Brain microvascular endothelial cell (primary cell): ENCODE measurements at regions not wholly inside any gene's neighbourhood (a gene's known extent, or its start where the extent isn't known, plus 50 kb on each side); places are given as distances from the start of the nearest gene placed in this dataset.
"Not testable (repeated sequence)": the region's sequence is repeated elsewhere in the genome, so short reads cannot be mapped to it uniquely, and the experiment has no call there.

Source experiments
- DNase-seq: peaks from one replicate; pipeline ENCODE4 v3.0.0-alpha.2; 2020
- H3K27ac ChIP-seq: fragments of 250-450 bp; sonication (Bioruptor Pico); 2 replicates; pipeline ENCODE4 v1.5.1; 2020; ENCODE audit warnings: mild to moderate bottlenecking, moderate library complexity
- H3K27me3 ChIP-seq: fragments of 250-450 bp; sonication (Bioruptor Pico); replicated peaks from 2 replicates; pipeline ENCODE4 v1.5.1; 2020; ENCODE audit warnings: mild to moderate bottlenecking
- H3K36me3 ChIP-seq: fragments of 250-450 bp; sonication (Bioruptor Pico); replicated peaks from 2 replicates; pipeline ENCODE4 v1.5.1; 2020; ENCODE audit warnings: mild to moderate bottlenecking
- H3K4me3 ChIP-seq: 2 replicates; pipeline ENCODE4 v1.5.1; 2011; ENCODE audit warnings: low read depth, mild to moderate bottlenecking, control low read depth, low read length, moderate library complexity
- CTCF ChIP-seq: IDR thresholded peaks from 2 replicates; pipeline ENCODE4 v1.5.1; 2011; ENCODE audit warnings: low read depth, mild to moderate bottlenecking, moderate library complexity, low read length, control low read depth, inconsistent platforms; ENCODE audit errors: missing control alignments
- in situ Hi-C: cut with HindIII; loops from 2 replicates; pipeline ENCODE4 v1.10.0; 2017; ENCODE audit warnings: low sequenced_read_pairs, low pct_ligation_motif_present

GRCh38 chr17:54626146-54626703, 274.4 kb upstream of the TOM1L1 start:
- in situ Hi-C loops: no loop called here
- Histone ChIP-seq H3K36me3 (no peaks in the 10 kb centered on the region), H3K27ac (no peak overlapping the region), H3K27me3 (no peaks in the 10 kb centered on the region), H3K4me3 (no peak overlapping the region)
- no peak for TF ChIP-seq CTCF
- no peak for DNase-seq

GRCh38 chr17:54639426-54639825, 261.2 kb upstream of the TOM1L1 start:
- H3K4me3 ChIP-seq, H3K27me3 ChIP-seq, H3K36me3 ChIP-seq, H3K27ac ChIP-seq, DNase-seq, in situ Hi-C loops: not testable (repeated sequence)

- Histone ChIP-seq H3K27me3 (no peaks in the 10 kb centered on the region), H3K4me3 (no peak overlapping the region), H3K27ac (no peak overlapping the region), H3K36me3 (no peaks in the 10 kb centered on the region)
- no peak for TF ChIP-seq CTCF
- in situ Hi-C loops: no loop called here
- DNase-seq: no peak
Observed at GRCh38 chr17:54662978-54663876, 237.4 kb upstream of the TOM1L1 start.

GRCh38 chr17:54666559-54666958, 234.1 kb upstream of the TOM1L1 start:
- in situ Hi-C loops: no loop called here
- no peaks in the 10 kb centered on the region for H3K27me3 ChIP-seq
- no peak for DNase-seq
- no peak overlapping the region for H3K27ac ChIP-seq
- H3K36me3 ChIP-seq: no peaks in the 10 kb centered on the region
- no peak overlapping the region for H3K4me3 ChIP-seq
- no peak for TF ChIP-seq CTCF

- no peak for TF ChIP-seq CTCF
Observed at GRCh38 chr17:54678158-54678557, 222.5 kb upstream of the TOM1L1 start.

GRCh38 chr17:54680410-54680809, 220.2 kb upstream of the TOM1L1 start:
- no peak for TF ChIP-seq CTCF
- H3K4me3 ChIP-seq: no peak overlapping the region
- no peak overlapping the region for H3K27ac ChIP-seq
- no peaks in the 10 kb centered on the region for H3K27me3 ChIP-seq
- no peaks in the 10 kb centered on the region for H3K36me3 ChIP-seq
- in situ Hi-C loops: no loop called here
- DNase-seq: no peak

More at GRCh38 chr17:54678158-54678557, 222.5 kb upstream of the TOM1L1 start:
- no peak overlapping the region for H3K27ac ChIP-seq
- no peaks in the 10 kb centered on the region for H3K27me3 ChIP-seq
- H3K36me3 ChIP-seq: no peaks in the 10 kb centered on the region
- no peak for DNase-seq
- in situ Hi-C loops: no loop called here
- no peak overlapping the region for H3K4me3 ChIP-seq
